K562 (cell line): ENCODE measurements at regions not wholly inside any gene's neighbourhood (a gene's known extent, or its start where the extent isn't known, plus 50 kb on each side); places are given as distances from the start of the nearest gene placed in this dataset.

Source experiments
- ATAC-seq: fragments of 200-7000 bp; cut with Tn5 transposase; 3 replicates; pipeline ENCODE4 v1.9.1; 2020; ENCODE audit warnings: moderate library complexity
- BruUV-seq: library from RNA; stranded (reverse); fragments of 400-500 nt; replicated peaks from 2 replicates; lab custom pipeline; 2021; lab: Mats Ljungman, UMichigan
- CTCF ChIA-PET: fragments of 300-600 bp; formaldehyde crosslinking; extraction: SDS; loops from one replicate; lab custom pipeline; 2021; ENCODE audit warnings: low intra/inter-chr PET ratio; lab: Yijun Ruan, JAX
- POLR2A ChIA-PET: fragments of 300-600, 350-650 bp; sonication (Branson Sonifier 250); formaldehyde crosslinking; extraction: SDS; loops from one replicate; lab custom pipeline; 2021; ENCODE audit warnings: antibody characterized with exemption, inconsistent platforms; lab: Yijun Ruan, JAX
- DNase-seq, 4 experiments: peaks; one replicate each; pipeline versions ENCODE4 v3.0.0 to v3.0.0-alpha.2; 2011 to 2018; ENCODE audit warnings: low spot score in 3 of 4, mixed read lengths in 3 of 4; ENCODE audit errors: extremely low read depth in 1 of 4
- FAIRE-seq: peaks from 2 replicates; lab custom pipeline; 2011; peaks lifted over from hg19 to GRCh38; lab: Jason Lieb, UNC
- H2AFZ ChIP-seq: 2 replicates; pipeline ENCODE4 v1.6.0; 2011; ENCODE audit warnings: low read depth, low read length, control low read depth, inconsistent platforms
- H3K27ac ChIP-seq: fragments of 200-600 bp; 3 replicates; pipeline ENCODE4 v1.8.0; 2011; ENCODE audit warnings: low read depth, mild to moderate bottlenecking, control low read depth, inconsistent platforms, low read length, moderate library complexity, mixed read lengths; ENCODE audit errors: extremely low read depth
- H3K27me3 ChIP-seq, 2 experiments: fragments of 300-600 bp in 1 of 2; 2 replicates in 1 of 2; 3 replicates in 1 of 2; pipeline versions ENCODE4 v1.6.0 to v1.8.0; 2011; ENCODE audit warnings: inconsistent platforms in 2 of 2, low read length in 2 of 2, mild to moderate bottlenecking in 1 of 2, mixed read lengths in 1 of 2, moderate library complexity in 1 of 2; ENCODE audit not compliant: control insufficient read depth in 2 of 2, insufficient read depth in 2 of 2
- H3K36me3 ChIP-seq: fragments of 300-600 bp; 3 replicates; pipeline ENCODE4 v1.8.0; 2011; ENCODE audit warnings: mild to moderate bottlenecking, low read length, inconsistent platforms; ENCODE audit not compliant: control insufficient read depth, insufficient read depth
- H3K4me1 ChIP-seq, 2 experiments: fragments of 200-600 bp in 1 of 2; replicated peaks in 1 of 2; 2 replicates in 1 of 2; 3 replicates in 1 of 2; pipeline versions ENCODE4 v1.5.1 to v1.8.0; 2011; ENCODE audit warnings: inconsistent platforms in 2 of 2, low read length in 2 of 2, mild to moderate bottlenecking in 1 of 2, mixed read lengths in 1 of 2, moderate library complexity in 1 of 2; ENCODE audit not compliant: control insufficient read depth in 2 of 2, insufficient read depth in 2 of 2
- H3K4me2 ChIP-seq: 2 replicates; pipeline ENCODE4 v1.6.1; 2011; ENCODE audit warnings: low read length, control low read depth, inconsistent platforms, mixed read lengths; ENCODE audit not compliant: insufficient read depth
- H3K4me3 ChIP-seq: fragments of 200-600 bp; sonication (generic), shearing (Covaris generic); 2 replicates; pipeline ENCODE4 v1.5.1; 2016; ENCODE audit warnings: control low read depth, inconsistent platforms
- H3K79me2 ChIP-seq: fragments of 200-600 bp; 3 replicates; pipeline ENCODE4 v1.8.0; 2011; ENCODE audit warnings: low read length, inconsistent platforms; ENCODE audit not compliant: control insufficient read depth, insufficient read depth
- H3K9ac ChIP-seq, 2 experiments: 2 replicates each; pipeline versions ENCODE4 v1.6.0 to v1.6.1; 2011; ENCODE audit warnings: low read depth in 2 of 2, low read length in 2 of 2, control low read depth in 1 of 2, inconsistent platforms in 1 of 2, mild to moderate bottlenecking in 1 of 2, mixed read lengths in 1 of 2; ENCODE audit not compliant: insufficient read depth in 1 of 2
- H3K9me1 ChIP-seq: one replicate; pipeline ENCODE4 v1.6.0; 2011; ENCODE audit warnings: inconsistent platforms, mild to moderate bottlenecking, low read length, moderate library complexity; ENCODE audit not compliant: control insufficient read depth, insufficient read depth
- H3K9me3 ChIP-seq: replicated peaks from 2 replicates; pipeline ENCODE4 v1.5.1; 2011; ENCODE audit warnings: low read depth, low read length, inconsistent platforms; ENCODE audit not compliant: control insufficient read depth, insufficient read depth
- H4K20me1 ChIP-seq: replicated peaks from 2 replicates; pipeline ENCODE4 v1.6.1; 2011; ENCODE audit warnings: low read length, inconsistent platforms, mixed read lengths; ENCODE audit not compliant: control insufficient read depth, insufficient read depth
- CBX3 ChIP-seq, 2 experiments: IDR thresholded peaks; 1 replicate in 1 of 2; 2 replicates in 1 of 2; pipeline ENCODE4 v1.6.1; 2012; ENCODE audit warnings: inconsistent platforms in 2 of 2, low read length in 2 of 2, borderline replicate concordance in 1 of 2, control low read depth in 1 of 2
- CTCFL ChIP-seq: IDR thresholded peaks from 2 replicates; pipeline ENCODE4 v1.6.1; 2011; ENCODE audit warnings: borderline replicate concordance, low read depth, mild to moderate bottlenecking, moderate library complexity, low read length; ENCODE audit not compliant: insufficient read depth, poor library complexity, severe bottlenecking
- E2F6 ChIP-seq, 2 experiments: IDR thresholded peaks; 2 replicates each; pipeline ENCODE4 v1.6.1; 2011; ENCODE audit warnings: borderline replicate concordance in 1 of 2, control low read depth in 1 of 2, low read depth in 1 of 2, low read length in 1 of 2, mild to moderate bottlenecking in 1 of 2, mixed read lengths in 1 of 2, moderate library complexity in 1 of 2; ENCODE audit not compliant: insufficient read depth in 1 of 2, insufficient read length in 1 of 2, poor library complexity in 1 of 2, severe bottlenecking in 1 of 2; ENCODE audit errors: extremely low read depth in 1 of 2
- POLR3G ChIP-seq: IDR thresholded peaks from 2 replicates; pipeline ENCODE4 v1.6.1; 2011; ENCODE audit not compliant: insufficient read length, insufficient replicate concordance; ENCODE audit errors: extremely low read depth
- RB1 ChIP-seq: fragments of 450-650 bp; IDR thresholded peaks from 2 replicates; pipeline ENCODE4 v1.6.1; 2017; ENCODE audit warnings: low read depth, mild to moderate bottlenecking
- SMC3 ChIP-seq: conservative IDR thresholded peaks from 2 replicates; pipeline ENCODE4 v1.6.1; 2011; ENCODE audit warnings: low read depth, low read length, improper control_type of control experiment; ENCODE audit not compliant: insufficient read depth
- WGBS: fragments of 100-300 bp; shearing (Covaris generic); methylation state at CpG from one replicate; pipeline ENCODE4 v1.1.6; 2016; ENCODE audit warnings: low coverage, mixed read lengths; ENCODE audit not compliant: insufficient coverage; ENCODE audit errors: missing lambda C conversion rate; 5-methylcytosine and 5-hydroxymethylcytosine counted together
- in situ Hi-C: fragments of 300-500 bp; cut with MboI; formaldehyde crosslinking; loops from 4 replicates; pipeline ENCODE4 v1.15.0; 2018; ENCODE audit warnings: inconsistent platforms, mixed read lengths
- intact Hi-C: fragments of 100-400 bp; cut with micrococcal nuclease; formaldehyde crosslinking; loops from 2 replicates; pipeline ENCODE4 v1.14.2; 2022
- TF ChIP-seq, protein P1 (sequence below), 2 experiments: fragments of 450-650 bp; formaldehyde crosslinking in 1 of 2; IDR thresholded peaks; 2 replicates each; pipeline versions ENCODE4 v1.4.0 to v1.6.1; 2014 to 2020; ENCODE audit warnings: mild to moderate bottlenecking in 2 of 2, borderline replicate concordance in 1 of 2, low read depth in 1 of 2

- intact Hi-C loops, result loop anchor here (1.0 kb wide), 1 partner anchor 72 kb away; no protein-coding TSS in a partner anchor
- H3K27me3 ChIP-seq, result no peaks in the 10 kb centered on the region
- no peak overlapping the region for H3K9ac ChIP-seq
- ChIA-PET POLR2A (no interaction called here), CTCF (no interaction called here)
- no peaks in the 10 kb centered on the region for H3K4me1 ChIP-seq
- no peak overlapping the region for H3K4me3 ChIP-seq
- no peaks in the 10 kb centered on the region for H3K79me2 ChIP-seq
- H3K9me3 ChIP-seq, result no peaks in the 10 kb centered on the region
- no peaks in the 10 kb centered on the region for H4K20me1 ChIP-seq
- WGBS, result 2% methylated on average over 9 of the region's 9 CpGs
- ATAC-seq, result peak; percentile 88
- H3K36me3 ChIP-seq, result no peaks in the 10 kb centered on the region
- DNase-seq, result peak; percentile 52 to 66 (median 56)
- in situ Hi-C loops, result no loop called here
- H3K27ac ChIP-seq, result no peak overlapping the region
- no TSS peak for BruUV-seq
- no peak overlapping the region for H2AFZ ChIP-seq
- no peak overlapping the region for H3K4me2 ChIP-seq
- FAIRE-seq, result peak; percentile 89
- no peaks in the 10 kb centered on the region for H3K9me1 ChIP-seq
- TF ChIP-seq, protein P1, sequence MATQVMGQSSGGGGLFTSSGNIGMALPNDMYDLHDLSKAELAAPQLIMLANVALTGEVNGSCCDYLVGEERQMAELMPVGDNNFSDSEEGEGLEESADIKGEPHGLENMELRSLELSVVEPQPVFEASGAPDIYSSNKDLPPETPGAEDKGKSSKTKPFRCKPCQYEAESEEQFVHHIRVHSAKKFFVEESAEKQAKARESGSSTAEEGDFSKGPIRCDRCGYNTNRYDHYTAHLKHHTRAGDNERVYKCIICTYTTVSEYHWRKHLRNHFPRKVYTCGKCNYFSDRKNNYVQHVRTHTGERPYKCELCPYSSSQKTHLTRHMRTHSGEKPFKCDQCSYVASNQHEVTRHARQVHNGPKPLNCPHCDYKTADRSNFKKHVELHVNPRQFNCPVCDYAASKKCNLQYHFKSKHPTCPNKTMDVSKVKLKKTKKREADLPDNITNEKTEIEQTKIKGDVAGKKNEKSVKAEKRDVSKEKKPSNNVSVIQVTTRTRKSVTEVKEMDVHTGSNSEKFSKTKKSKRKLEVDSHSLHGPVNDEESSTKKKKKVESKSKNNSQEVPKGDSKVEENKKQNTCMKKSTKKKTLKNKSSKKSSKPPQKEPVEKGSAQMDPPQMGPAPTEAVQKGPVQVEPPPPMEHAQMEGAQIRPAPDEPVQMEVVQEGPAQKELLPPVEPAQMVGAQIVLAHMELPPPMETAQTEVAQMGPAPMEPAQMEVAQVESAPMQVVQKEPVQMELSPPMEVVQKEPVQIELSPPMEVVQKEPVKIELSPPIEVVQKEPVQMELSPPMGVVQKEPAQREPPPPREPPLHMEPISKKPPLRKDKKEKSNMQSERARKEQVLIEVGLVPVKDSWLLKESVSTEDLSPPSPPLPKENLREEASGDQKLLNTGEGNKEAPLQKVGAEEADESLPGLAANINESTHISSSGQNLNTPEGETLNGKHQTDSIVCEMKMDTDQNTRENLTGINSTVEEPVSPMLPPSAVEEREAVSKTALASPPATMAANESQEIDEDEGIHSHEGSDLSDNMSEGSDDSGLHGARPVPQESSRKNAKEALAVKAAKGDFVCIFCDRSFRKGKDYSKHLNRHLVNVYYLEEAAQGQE (IDR thresholded peaks at IDR 0.05; ENCODE audit: borderline replicate concordance), result peak; percentile 45; the same call in 1 of the 2 replicates
- TF ChIP-seq, protein P1 (CRISPR knock-in tag; IDR thresholded peaks at IDR 0.05; ENCODE audit: low read depth), result no peak
- TF ChIP-seq E2F6 (IDR thresholded peaks at IDR 0.05; ENCODE audit: borderline replicate concordance in 1 of 2, extremely low read depth in 1 of 2, insufficient read depth in 1 of 2, insufficient read length in 1 of 2, low read depth in 1 of 2, low read length in 1 of 2, poor library complexity in 1 of 2, severe bottlenecking in 1 of 2), result peak in 1 of 2 experiments; percentile 59
- TF ChIP-seq POLR3G, result no peak
- TF ChIP-seq CBX3 (IDR thresholded peaks at IDR 0.05; ENCODE audit: borderline replicate concordance in 1 of 2, low read length in 2 of 2), result peak in 1 of 2 experiments; percentile 76; a peak in 2 of 3 replicates
- TF ChIP-seq SMC3, result peak; percentile 75
- TF ChIP-seq RB1, result 0 out of 2 replicates have a peak, but pooled peaks have one; percentile 17
- no peak for TF ChIP-seq CTCFL
Observed at GRCh38 chr5:6837519-6838110, 124.4 kb downstream of the TENT4A start.
